Thyroid gland (tissue), 4 donors: ENCODE measurements at regions not wholly inside any gene's neighbourhood (a gene's known extent, or its start where the extent isn't known, plus 50 kb on each side); places are given as distances from the start of the nearest gene placed in this dataset.

Experiments
- DNase-seq, 2 donors: peaks; one replicate each; pipeline ENCODE4 v3.0.0-alpha.2; 2019
- H3K27ac ChIP-seq, 3 donors: fragments of 200-600 bp; sonication (generic); 1 replicate in 2 of 3; 2 replicates in 1 of 3; pipeline ENCODE4 v1.5.1; 2016 to 2019; ENCODE audit warnings: mild to moderate bottlenecking in 1 of 3, moderate library complexity in 1 of 3
- H3K27me3 ChIP-seq: fragments of 200-600 bp; sonication (generic); one replicate; pipeline ENCODE4 v1.5.1; 2019
- H3K36me3 ChIP-seq, 2 donors: fragments of 200-600 bp; sonication (generic); one replicate each; pipeline ENCODE4 v1.5.1; 2016 to 2019
- H3K4me1 ChIP-seq, 2 donors: fragments of 200-600 bp; sonication (generic); one replicate each; pipeline ENCODE4 v1.5.1; 2017 to 2019
- H3K4me3 ChIP-seq, 3 donors: fragments of 200-600 bp; sonication (generic); replicated peaks in 1 of 3; 1 replicate in 2 of 3; 2 replicates in 1 of 3; pipeline ENCODE4 v1.5.1; 2016; ENCODE audit warnings: mild to moderate bottlenecking in 1 of 3
- H3K9me3 ChIP-seq: fragments of 200-600 bp; sonication (generic); one replicate; pipeline ENCODE4 v1.5.1; 2017
- CTCF ChIP-seq, 6 experiments: fragments of 200-600 bp in 3 of 6; fragments of 450-650 bp in 3 of 6; sonication (generic) in 3 of 6; IDR thresholded peaks; one replicate each; pipeline ENCODE4 v1.5.1; 2016 to 2019; ENCODE audit warnings: antibody characterized with exemption in 6 of 6, mild to moderate bottlenecking in 2 of 6, inconsistent platforms in 1 of 6, moderate library complexity in 1 of 6
- POLR2A ChIP-seq, 2 donors: fragments of 450-650 bp; IDR thresholded peaks; one replicate each; pipeline ENCODE4 v1.6.1; 2017; ENCODE audit warnings: antibody characterized with exemption in 2 of 2, mild to moderate bottlenecking in 2 of 2, moderate library complexity in 1 of 2
- WGBS, 2 donors: methylation state at CpG; one replicate each; pipeline ENCODE4 v1.1.5; 2017; 5-methylcytosine and 5-hydroxymethylcytosine counted together
- intact Hi-C: fragments of 100-400 bp; cut with DNase I; formaldehyde crosslinking; loops from one replicate; pipeline ENCODE4 v1.15.1; 2023

GRCh38 chr5:145586661-145587307, 248.4 kb downstream of the PRELID2 start:
- 84 to 86% methylated on average over 5 of the region's 5 CpGs for WGBS, 2 donors
- no peak overlapping the region for H3K4me3 ChIP-seq
- H3K9me3 ChIP-seq, result no peaks in the 10 kb centered on the region
- no peak for DNase-seq
- no peaks in the 10 kb centered on the region for H3K27me3 ChIP-seq
- H3K4me1 ChIP-seq, result no peaks in the 10 kb centered on the region
- intact Hi-C loops, result no loop called here
- no peak for TF ChIP-seq CTCF (IDR thresholded peaks at IDR 0.05)
- no peak for TF ChIP-seq POLR2A (IDR thresholded peaks at IDR 0.05)
- no peak overlapping the region for H3K27ac ChIP-seq
- H3K36me3 ChIP-seq, result no peaks in the 10 kb centered on the region

GRCh38 chr5:145585443-145586148, 249.5 kb downstream of the PRELID2 start:
- no peak overlapping the region for H3K27ac ChIP-seq
- WGBS, 2 donors, result 70 to 74% methylated on average over 5 of the region's 5 CpGs
- no peaks in the 10 kb centered on the region for H3K27me3 ChIP-seq
- no peaks in the 10 kb centered on the region for H3K36me3 ChIP-seq
- no peaks in the 10 kb centered on the region for H3K9me3 ChIP-seq
- H3K4me1 ChIP-seq, result no peaks in the 10 kb centered on the region
- intact Hi-C loops, result no loop called here
- TF ChIP-seq CTCF (IDR thresholded peaks at IDR 0.05) (no peak), POLR2A (IDR thresholded peaks at IDR 0.05) (no peak)
- DNase-seq, result no peak
- no peak overlapping the region for H3K4me3 ChIP-seq

GRCh38 chr5:145579301-145579700, 255.8 kb downstream of the PRELID2 start:
- WGBS, 2 donors, result 17 to 93% methylated on average over 1 of the region's 1 CpG
- intact Hi-C loops, result no loop called here
- H3K9me3 ChIP-seq, result no peaks in the 10 kb centered on the region
- H3K27me3 ChIP-seq, result no peaks in the 10 kb centered on the region
- no peak for DNase-seq
- H3K27ac ChIP-seq, result no peak overlapping the region
- no peak for TF ChIP-seq POLR2A (IDR thresholded peaks at IDR 0.05)
- TF ChIP-seq CTCF (IDR thresholded peaks at IDR 0.05), result no peak
- H3K4me3 ChIP-seq, result no peak overlapping the region
- no peaks in the 10 kb centered on the region for H3K4me1 ChIP-seq
- no peaks in the 10 kb centered on the region for H3K36me3 ChIP-seq

GRCh38 chr5:145574889-145575573, 260.1 kb downstream of the PRELID2 start:
- H3K36me3 ChIP-seq, result no peaks in the 10 kb centered on the region
- no peak overlapping the region for H3K27ac ChIP-seq
- intact Hi-C loops, result no loop called here
- no peak for DNase-seq
- H3K9me3 ChIP-seq, result no peaks in the 10 kb centered on the region
- no peak overlapping the region for H3K4me3 ChIP-seq
- no peaks in the 10 kb centered on the region for H3K4me1 ChIP-seq
- no peak for TF ChIP-seq CTCF (IDR thresholded peaks at IDR 0.05)
- no peak for TF ChIP-seq POLR2A (IDR thresholded peaks at IDR 0.05)
- no peaks in the 10 kb centered on the region for H3K27me3 ChIP-seq
- WGBS, 2 donors, result 94 to 95% methylated on average over 3 of the region's 3 CpGs

GRCh38 chr5:145568581-145568980, 266.6 kb downstream of the PRELID2 start:
- Histone ChIP-seq H3K4me3 (no peak overlapping the region), H3K27ac (no peak overlapping the region), H3K27me3 (no peaks in the 10 kb centered on the region), H3K36me3 (no peaks in the 10 kb centered on the region), H3K9me3 (no peaks in the 10 kb centered on the region), H3K4me1 (no peaks in the 10 kb centered on the region)
- no peak for TF ChIP-seq POLR2A (IDR thresholded peaks at IDR 0.05)
- no peak for TF ChIP-seq CTCF (IDR thresholded peaks at IDR 0.05)
- no peak for DNase-seq
- intact Hi-C loops, result no loop called here
